Thymus (tissue), 11 donors: ENCODE measurements at regions not wholly inside any gene's neighbourhood (a gene's known extent, or its start where the extent isn't known, plus 50 kb on each side); places are given as distances from the start of the nearest gene placed in this dataset.

Experiments used
- DNase-seq, 9 donors: peaks; one replicate each; pipeline ENCODE4 v3.0.0-alpha.2; 2013; ENCODE audit warnings: low spot score in 9 of 9, low read depth in 6 of 9, missing footprints in 1 of 9
- H3K27ac ChIP-seq, 2 donors: one replicate each; pipeline ENCODE4 v1.5.1; 2013; ENCODE audit warnings: control low read depth in 1 of 2, low read depth in 1 of 2, low read length in 1 of 2, mild to moderate bottlenecking in 1 of 2, moderate library complexity in 1 of 2
- H3K27me3 ChIP-seq, 2 donors: one replicate each; pipeline ENCODE4 v1.5.1; 2013; ENCODE audit warnings: low read length in 1 of 2; ENCODE audit not compliant: control insufficient read depth in 2 of 2, insufficient read depth in 1 of 2
- H3K36me3 ChIP-seq, 2 donors: one replicate each; pipeline ENCODE4 v1.5.1; 2013; ENCODE audit warnings: low read length in 1 of 2, mild to moderate bottlenecking in 1 of 2, moderate library complexity in 1 of 2; ENCODE audit not compliant: control insufficient read depth in 2 of 2, insufficient read depth in 2 of 2
- H3K4me1 ChIP-seq, 2 donors: one replicate each; pipeline ENCODE4 v1.5.1; 2013; ENCODE audit warnings: low read length in 2 of 2; ENCODE audit not compliant: control insufficient read depth in 2 of 2, insufficient read depth in 2 of 2
- H3K4me3 ChIP-seq, 2 donors: one replicate each; pipeline ENCODE4 v1.5.1; 2013; ENCODE audit warnings: low read length in 2 of 2, control low read depth in 1 of 2, mild to moderate bottlenecking in 1 of 2
- H3K9me3 ChIP-seq, 2 donors: one replicate each; pipeline ENCODE4 v1.5.1; 2013; ENCODE audit warnings: low read length in 1 of 2, mild to moderate bottlenecking in 1 of 2; ENCODE audit not compliant: control insufficient read depth in 2 of 2, insufficient read depth in 1 of 2
- WGBS: extraction: QIAGEN DNeasy Blood & Tissue Kit; methylation state at CpG from one replicate; pipeline ENCODE4 v1.1.7; 2013; 5-methylcytosine and 5-hydroxymethylcytosine counted together
- donor health status: healthy.

- Histone ChIP-seq H3K27ac (no peak overlapping the region), H3K4me3 (no peak overlapping the region), H3K9me3 (no peaks in the 10 kb centered on the region), H3K4me1 (no peaks in the 10 kb centered on the region), H3K36me3 (no peaks in the 10 kb centered on the region), H3K27me3 (no peaks in the 10 kb centered on the region)
- 98% methylated on average over 3 of the region's 3 CpGs for WGBS
- no peak for DNase-seq
Measured at GRCh38 chr6:16819752-16820151, 58.5 kb upstream of the ATXN1 start.

GRCh38 chr6:16818992-16819626 is 57.8 kb upstream of the ATXN1 start:
- H3K4me3 ChIP-seq: no peak overlapping the region
- DNase-seq: no peak
- 91% methylated on average over 5 of the region's 5 CpGs for WGBS

GRCh38 chr6:16817594-16817993 is 56.3 kb upstream of the ATXN1 start:
- H3K4me1 ChIP-seq: no peaks in the 10 kb centered on the region
- 95% methylated on average over 3 of the region's 3 CpGs for WGBS
- H3K36me3 ChIP-seq: no peaks in the 10 kb centered on the region
- H3K9me3 ChIP-seq: no peaks in the 10 kb centered on the region
- H3K27me3 ChIP-seq: no peaks in the 10 kb centered on the region
- no peak for DNase-seq
- no peak overlapping the region for H3K27ac ChIP-seq
- H3K4me3 ChIP-seq: no peak overlapping the region

More at GRCh38 chr6:16818992-16819626, 57.8 kb upstream of the ATXN1 start:
- Histone ChIP-seq H3K27ac (no peak overlapping the region), H3K4me1 (no peaks in the 10 kb centered on the region), H3K36me3 (no peaks in the 10 kb centered on the region), H3K27me3 (no peaks in the 10 kb centered on the region), H3K9me3 (no peaks in the 10 kb centered on the region)

GRCh38 chr6:16816891-16817290 is 55.6 kb upstream of the ATXN1 start:
- no peaks in the 10 kb centered on the region for H3K27me3 ChIP-seq
- no peaks in the 10 kb centered on the region for H3K4me1 ChIP-seq
- no peak for DNase-seq
- no peak overlapping the region for H3K27ac ChIP-seq
- H3K36me3 ChIP-seq: no peaks in the 10 kb centered on the region
- no peak overlapping the region for H3K4me3 ChIP-seq
- WGBS: 81% methylated on average over 3 of the region's 3 CpGs
- H3K9me3 ChIP-seq: no peaks in the 10 kb centered on the region

GRCh38 chr6:16812993-16813392 is 51.7 kb upstream of the ATXN1 start:
- Histone ChIP-seq H3K27ac (no peak overlapping the region), H3K4me1 (no peaks in the 10 kb centered on the region), H3K4me3 (no peak overlapping the region), H3K27me3 (no peaks in the 10 kb centered on the region), H3K36me3 (no peaks in the 10 kb centered on the region), H3K9me3 (no peaks in the 10 kb centered on the region)
- WGBS: 95% methylated on average over 2 of the region's 2 CpGs
- DNase-seq: no peak

GRCh38 chr6:16811277-16811979 is 50.2 kb upstream of the ATXN1 start:
- no peaks in the 10 kb centered on the region for H3K9me3 ChIP-seq
- H3K27me3 ChIP-seq: no peaks in the 10 kb centered on the region
- H3K4me3 ChIP-seq: no peak overlapping the region
- 94% methylated on average over 2 of the region's 2 CpGs for WGBS
- no peak overlapping the region for H3K27ac ChIP-seq
- no peak for DNase-seq
- H3K4me1 ChIP-seq: no peaks in the 10 kb centered on the region
- H3K36me3 ChIP-seq: no peaks in the 10 kb centered on the region
